Stimulated activated CD4-positive, alpha-beta T cell treated with anti-CD3 and anti-CD28 coated beads, Interleukin-4, amount 100 ng/mL, for 4 hours (primary cell): ENCODE measurements at regions not wholly inside any gene's neighbourhood (a gene's known extent, or its start where the extent isn't known, plus 50 kb on each side); places are given as distances from the start of the nearest gene placed in this dataset.
"Not testable (repeated sequence)": the region's sequence is repeated elsewhere in the genome, so short reads cannot be mapped to it uniquely, and the experiment has no call there.

Experiments used
- DNase-seq, 2 experiments: peaks; one replicate each; pipeline ENCODE4 v3.0.0-alpha.2; 2020

GRCh38 chr6:100322886-100323285 lies 141.8 kb downstream of the SIM1 start:
- DNase-seq, result no peak

- no peak for DNase-seq
These were observed 144.0 kb downstream of the SIM1 start for GRCh38 chr6:100320686-100321085.

DNA sequence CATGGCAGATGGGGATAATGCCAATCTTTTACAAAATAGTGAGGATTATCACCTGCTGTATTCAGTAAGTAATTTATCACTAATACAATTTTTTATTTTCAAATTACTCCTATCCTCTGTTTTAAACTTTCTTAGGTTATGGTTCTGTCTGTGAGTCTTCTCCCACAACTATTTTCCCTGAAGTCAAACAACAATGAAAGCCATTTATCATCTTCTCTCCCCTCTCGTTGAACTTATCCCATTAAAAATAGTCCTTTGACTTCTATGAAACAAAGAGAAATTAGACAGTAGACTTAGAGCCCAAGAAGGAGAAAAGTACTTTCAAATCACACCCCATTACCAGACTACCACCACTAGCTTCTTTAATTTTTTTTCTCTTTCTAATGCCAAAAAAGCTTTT lies 147.7 kb downstream of the SIM1 start:
- no peak for DNase-seq

DNA sequence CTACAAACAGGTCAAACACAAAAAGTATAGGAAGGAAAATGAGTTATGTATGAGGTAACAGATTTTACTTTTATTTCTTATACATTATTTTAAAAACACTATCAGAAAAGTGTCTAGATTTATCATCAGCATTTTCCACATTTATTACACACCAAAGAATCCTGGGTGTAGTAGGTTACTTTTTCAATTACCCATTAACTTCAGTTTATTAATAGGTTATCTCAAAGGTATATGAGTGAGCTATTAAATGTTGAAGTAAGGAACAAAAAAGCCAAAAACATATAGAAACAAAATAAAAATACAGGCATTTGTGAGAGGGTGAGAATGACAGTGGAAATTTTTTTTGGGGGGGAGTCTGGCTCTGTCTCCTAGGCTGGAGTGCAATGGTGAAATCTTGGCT lies 150.5 kb downstream of the SIM1 start:
- DNase-seq, result no peak

- DNase-seq, result no peak
These were observed 152.9 kb downstream of the SIM1 start for GRCh38 chr6:100311707-100312251.

- DNase-seq, result no peak
These were observed 155.5 kb downstream of the SIM1 start for GRCh38 chr6:100309174-100309573.

- no peak for DNase-seq
These were observed 157.2 kb downstream of the SIM1 start for GRCh38 chr6:100307561-100307960.

- DNase-seq, result no peak
These were observed 159.4 kb downstream of the SIM1 start for GRCh38 chr6:100305209-100305869.

- DNase-seq, result no peak
These were observed 160.1 kb downstream of the SIM1 start for GRCh38 chr6:100304575-100304974.

- DNase-seq, result no peak
These were observed 163.0 kb downstream of the SIM1 start for GRCh38 chr6:100301731-100302130.

DNA sequence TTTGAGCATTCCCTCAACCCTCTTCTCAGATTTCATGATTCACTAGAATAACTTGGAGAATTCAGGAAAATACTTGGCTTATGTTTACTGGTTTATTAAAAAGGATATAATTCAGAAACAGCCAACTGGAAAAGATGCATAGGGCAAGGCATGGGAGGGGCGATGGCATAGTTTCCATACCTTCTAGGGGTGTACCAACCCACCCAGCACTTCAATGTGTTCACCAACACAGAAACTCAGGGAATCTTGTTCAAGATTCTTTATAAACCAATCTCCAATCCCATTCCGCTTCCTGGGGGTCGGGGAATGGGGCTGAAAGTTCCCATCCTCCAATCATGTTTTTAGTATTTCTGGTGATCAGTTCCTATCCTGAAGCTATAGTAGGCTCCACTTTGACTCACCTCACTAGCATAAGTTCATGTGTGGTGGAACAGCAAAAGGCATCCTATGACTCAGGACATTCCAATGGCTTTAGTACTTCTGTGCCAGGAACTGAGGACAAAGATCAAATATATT lies 164.4 kb downstream of the SIM1 start:
- DNase-seq, result no peak

- no peak for DNase-seq
These were observed 167.7 kb downstream of the SIM1 start for GRCh38 chr6:100296810-100297544.

DNA sequence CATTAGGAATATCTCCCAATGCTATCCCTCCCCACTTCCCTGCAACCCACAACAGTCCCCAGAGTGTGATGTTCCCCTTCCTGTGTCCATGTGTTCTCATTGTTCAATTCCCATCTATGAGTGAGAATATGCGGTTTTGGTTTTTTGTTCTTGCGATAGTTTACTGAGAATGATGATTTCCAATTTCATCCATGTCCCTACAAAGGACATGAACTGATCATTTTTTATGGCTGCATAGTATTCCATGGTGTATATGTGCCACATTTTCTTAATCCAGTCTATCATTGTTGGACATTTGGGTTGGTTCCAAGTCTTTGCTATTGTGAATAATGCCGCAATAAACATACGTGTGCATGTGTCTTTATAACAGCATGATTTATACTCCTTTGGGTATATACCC lies 169.5 kb downstream of the SIM1 start:
- DNase-seq, result not testable (repeated sequence)

DNA sequence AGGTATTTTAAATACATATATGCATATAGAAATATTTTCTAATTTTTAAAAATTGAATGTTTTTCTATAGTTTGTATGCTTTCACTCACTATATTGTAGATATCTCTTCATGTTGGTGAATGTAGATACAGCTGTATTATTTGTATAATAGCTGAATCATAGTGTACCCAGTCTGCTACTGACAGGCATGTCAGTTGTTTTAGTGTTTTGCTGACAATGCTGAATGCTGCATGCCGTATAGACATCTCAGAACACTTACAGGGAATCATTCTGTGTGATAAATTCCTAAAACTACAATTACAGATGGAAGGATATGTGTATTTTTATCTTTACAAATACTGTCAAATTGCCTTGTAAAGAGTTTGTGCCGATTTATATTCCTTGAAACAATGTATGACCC lies 175.4 kb downstream of the SIM1 start:
- DNase-seq, result no peak

- no peak for DNase-seq
These were observed 176.4 kb downstream of the SIM1 start for GRCh38 chr6:100288311-100288710.

DNA sequence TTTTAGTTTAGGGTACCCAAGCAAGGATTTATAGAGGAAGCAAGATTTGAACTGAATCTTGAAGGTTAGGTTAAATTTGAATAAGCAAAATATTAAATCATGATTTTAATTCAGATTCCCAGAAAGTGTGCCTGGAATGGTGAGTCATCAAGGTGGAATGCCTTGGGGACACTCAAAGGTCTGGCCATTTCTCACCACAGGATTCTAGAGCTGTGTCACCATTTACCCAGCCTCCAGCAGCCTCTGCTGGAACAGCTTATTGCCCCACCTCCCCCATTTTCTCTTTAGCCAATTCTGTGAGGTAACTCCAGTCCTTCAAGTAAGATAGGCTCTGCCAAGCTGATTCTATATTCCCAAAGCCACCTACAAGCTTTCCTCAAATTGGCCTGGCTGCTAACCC lies 181.4 kb downstream of the SIM1 start:
- DNase-seq, result no peak

DNA sequence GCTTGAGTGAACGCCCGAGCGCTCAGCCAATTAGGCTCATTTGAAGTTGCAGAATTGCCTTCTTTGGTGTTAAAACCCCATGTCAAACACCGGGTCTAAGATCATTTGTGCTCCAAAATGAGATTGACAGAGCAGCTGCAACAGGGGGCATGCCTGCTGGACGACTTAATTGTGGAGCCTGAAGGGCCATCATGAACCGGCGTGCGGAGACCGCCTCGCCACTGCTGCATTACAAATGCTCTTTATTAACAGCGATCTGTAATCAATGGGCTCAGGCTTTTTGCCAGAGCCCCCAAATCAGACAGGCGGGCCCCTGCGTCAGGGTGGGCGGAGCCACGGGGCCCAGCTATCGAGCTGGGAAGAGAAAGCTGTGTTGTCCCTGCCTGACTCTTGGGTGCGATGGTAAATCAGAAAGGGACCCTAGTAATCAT lies 183.2 kb downstream of the SIM1 start:
- DNase-seq, result no peak

GRCh38 chr6:100276311-100277057 lies 188.2 kb downstream of the SIM1 start:
- no peak for DNase-seq

- DNase-seq, result no peak
These were observed 190.6 kb downstream of the SIM1 start for GRCh38 chr6:100274147-100274546.

DNA sequence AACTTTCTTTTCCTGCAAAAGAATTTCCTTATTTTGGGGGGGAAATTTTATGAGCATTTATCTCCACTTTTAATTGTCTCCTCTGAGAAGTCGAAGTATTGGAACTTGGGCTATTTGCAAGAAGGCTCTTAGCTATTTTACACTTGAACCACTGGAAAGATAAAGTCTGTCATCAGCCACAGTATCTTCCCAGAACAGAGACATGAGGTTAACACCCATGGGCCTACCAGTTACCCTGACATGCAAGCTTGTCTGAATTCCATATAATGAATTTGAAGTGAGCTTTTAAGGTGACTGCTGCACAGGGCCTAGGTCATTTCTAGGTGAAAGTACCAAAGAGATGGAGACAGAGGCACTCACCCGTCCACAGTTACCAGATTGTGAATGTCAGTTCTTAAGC lies 193.1 kb downstream of the SIM1 start:
- DNase-seq, result no peak

DNA sequence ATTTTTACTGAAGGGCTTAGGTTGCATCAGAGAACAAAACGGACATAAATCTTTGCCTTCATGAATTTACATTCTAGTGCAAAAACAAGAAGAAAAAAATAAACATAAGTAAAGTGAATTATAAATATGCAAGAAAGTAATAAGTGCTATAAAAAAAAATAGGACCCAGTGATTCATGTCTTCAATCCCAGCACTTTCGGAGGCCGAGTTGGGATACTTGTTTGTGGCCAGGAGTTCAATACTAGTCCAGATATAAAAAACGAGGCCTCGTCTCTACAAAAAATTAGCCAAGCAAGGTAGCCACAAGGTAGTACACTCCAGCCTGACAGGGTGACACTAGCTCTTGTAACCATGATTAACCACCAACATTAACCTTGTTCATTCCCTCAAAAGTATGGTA lies 193.5 kb downstream of the SIM1 start:
- DNase-seq, result no peak

DNA sequence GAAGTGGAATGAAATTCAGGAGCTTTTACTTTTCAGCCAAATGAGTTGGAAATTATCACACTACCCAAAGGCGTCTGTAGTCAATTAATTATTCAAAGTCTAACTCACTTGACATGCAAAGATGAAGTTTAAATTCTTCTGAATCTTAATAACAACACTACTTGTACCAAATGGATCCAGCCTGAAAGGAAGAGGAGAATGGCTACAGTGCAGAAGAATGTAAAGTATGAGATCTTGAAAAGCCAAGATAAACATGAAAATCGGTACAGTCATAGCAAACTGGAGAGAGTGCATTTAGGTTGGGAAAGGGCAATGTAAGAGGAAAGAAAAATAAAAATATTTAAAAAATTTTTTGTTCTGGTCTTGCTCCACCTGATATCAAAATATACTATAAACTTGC lies 195.5 kb downstream of the SIM1 start:
- no peak for DNase-seq

DNA sequence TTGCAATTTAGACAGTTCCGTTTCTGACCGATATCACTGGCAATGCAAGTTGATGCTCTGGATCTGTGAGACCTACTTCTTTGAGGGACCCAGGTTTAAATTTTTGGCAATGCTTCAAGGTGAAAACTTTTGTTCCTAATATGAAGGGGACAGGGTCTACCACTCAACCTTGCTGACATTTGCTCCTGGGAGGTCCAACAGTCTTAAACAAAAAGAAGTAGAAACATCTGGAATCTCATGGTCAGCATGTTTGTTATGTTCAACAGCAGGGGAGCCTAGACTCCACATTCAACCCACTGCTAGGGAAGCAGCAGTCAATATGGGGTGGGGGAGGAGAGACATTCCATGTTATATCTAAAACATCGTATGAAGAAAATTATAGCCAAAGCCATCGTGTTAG lies 196.4 kb downstream of the SIM1 start:
- no peak for DNase-seq

DNA sequence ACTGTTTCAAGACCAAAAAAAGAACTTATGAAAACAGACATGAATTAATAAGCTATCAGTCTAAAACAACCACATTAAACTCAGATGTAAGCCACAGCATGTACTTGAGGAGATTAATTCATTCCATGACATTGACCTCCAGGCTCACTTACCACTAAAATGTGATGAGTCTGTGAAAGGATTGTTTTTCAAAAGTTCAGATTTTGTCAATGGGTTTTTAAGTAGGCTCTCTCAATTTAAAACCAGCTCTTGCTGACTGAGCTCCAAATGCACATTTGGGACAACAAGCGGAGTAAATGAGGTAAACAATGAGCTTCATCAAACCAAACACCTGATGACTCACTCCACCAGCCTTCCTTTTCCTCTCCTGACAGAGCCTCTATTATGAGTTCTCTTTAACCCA lies 197.0 kb downstream of the SIM1 start:
- DNase-seq, result no peak
